ENCODE measurements at regions not wholly inside any gene's neighbourhood (a gene's known extent, or its start where the extent isn't known, plus 50 kb on each side); places are given as distances from the start of the nearest gene placed in this dataset.

- TF ChIP-seq ZNF8 (CRISPR knock-in tag; IDR thresholded peaks at IDR 0.05) (no peak), TCF4 (CRISPR knock-in tag; IDR thresholded peaks at IDR 0.05; ENCODE audit: borderline replicate concordance) (no peak), BACH2 (CRISPR knock-in tag; IDR thresholded peaks at IDR 0.05; ENCODE audit: borderline replicate concordance) (no peak), ZFP30 (CRISPR knock-in tag; IDR thresholded peaks at IDR 0.05) (no peak), CSRNP3 (CRISPR knock-in tag; IDR thresholded peaks at IDR 0.05) (no peak), ZNF565 (CRISPR knock-in tag; conservative IDR thresholded peaks at IDR 0.05; ENCODE audit: low read depth) (no peak), ESRRG (CRISPR knock-in tag; IDR thresholded peaks at IDR 0.05) (no peak), CREB5 (CRISPR knock-in tag; IDR thresholded peaks at IDR 0.05; ENCODE audit: low read depth) (no peak), ZFP3 (CRISPR knock-in tag; IDR thresholded peaks at IDR 0.05) (no peak), CSDC2 (CRISPR knock-in tag; IDR thresholded peaks at IDR 0.05) (no peak), ZNF70 (CRISPR knock-in tag; IDR thresholded peaks at IDR 0.05) (no peak), PATZ1 (CRISPR knock-in tag; IDR thresholded peaks at IDR 0.05; ENCODE audit: borderline replicate concordance) (no peak), TOX (CRISPR knock-in tag; IDR thresholded peaks at IDR 0.05; ENCODE audit: borderline replicate concordance) (no peak)
Measured at GRCh38 chr5:114310666-114311065, 51.2 kb upstream of the KCNN2 start.

Data from SK-N-SH treated with all-trans-retinoic acid at 6 μM for 48 hours (cell line).